ENCODE measurements at regions not wholly inside any gene's neighbourhood (a gene's known extent, or its start where the extent isn't known, plus 50 kb on each side); places are given as distances from the start of the nearest gene placed in this dataset.

GRCh38 chr1:104807590-104807989 lies 1057.9 kb downstream of the AMY1C start:
- TF ChIP-seq CTCF (IDR thresholded peaks at IDR 0.05; ENCODE audit: poor library complexity) (no peak), EZH2 (IDR thresholded peaks at IDR 0.05; ENCODE audit: borderline replicate concordance) (no peak)
